Right atrium auricular region (tissue), 2 donors: ENCODE measurements at regions not wholly inside any gene's neighbourhood (a gene's known extent, or its start where the extent isn't known, plus 50 kb on each side); places are given as distances from the start of the nearest gene placed in this dataset.

Experiments used
- DNase-seq: peaks from one replicate; pipeline ENCODE4 v3.0.0-alpha.2; 2019; ENCODE audit warnings: low spot score
- H3K27ac ChIP-seq, 2 donors: fragments of 200-600 bp; sonication (generic); 1 replicate in 1 of 2; 2 replicates in 1 of 2; pipeline ENCODE4 v1.5.1; 2016 to 2019
- H3K27me3 ChIP-seq, 2 donors: fragments of 200-600 bp; sonication (generic); one replicate each; pipeline versions ENCODE4 v1.5.1 to v1.6.0; 2017 to 2019
- H3K36me3 ChIP-seq: fragments of 200-600 bp; sonication (generic); one replicate; pipeline ENCODE4 v1.5.1; 2016
- H3K4me1 ChIP-seq, 2 donors: fragments of 200-600 bp; sonication (generic); one replicate each; pipeline versions ENCODE4 v1.5.1 to v1.6.0; 2017 to 2019
- H3K4me3 ChIP-seq, 2 donors: fragments of 200-600 bp; sonication (generic); 1 replicate in 1 of 2; 2 replicates in 1 of 2; pipeline ENCODE4 v1.5.1; 2017 to 2019; ENCODE audit warnings: mild to moderate bottlenecking in 1 of 2, moderate library complexity in 1 of 2
- H3K9me3 ChIP-seq, 2 donors: fragments of 200-600 bp; sonication (generic); one replicate each; pipeline ENCODE4 v1.5.1; 2019
- TF ChIP-seq, protein P1 (sequence below), 2 donors: fragments of 200-600 bp; sonication (generic); IDR thresholded peaks; one replicate each; pipeline ENCODE4 v1.5.1; 2019; ENCODE audit warnings: antibody characterized with exemption in 2 of 2

DNA sequence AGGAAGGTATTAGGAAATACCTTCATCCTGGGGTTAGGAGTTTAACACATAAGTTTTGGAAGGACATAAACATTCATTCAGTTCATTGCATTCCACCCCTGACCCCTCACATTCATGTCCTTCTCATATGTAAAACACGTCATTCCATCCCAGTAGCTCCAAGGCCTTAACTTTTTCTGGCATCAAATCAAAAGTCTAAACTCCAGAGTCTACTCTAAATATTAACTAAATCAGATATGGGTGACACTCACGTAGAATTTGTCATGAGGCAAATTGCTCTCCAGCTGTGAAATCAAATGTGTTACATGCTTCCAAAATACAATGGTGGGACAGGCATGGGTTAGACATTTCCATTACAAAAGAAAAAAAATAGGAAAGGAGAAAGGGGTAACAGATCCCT lies 298.2 kb upstream of the LRRC7 start:
- DNase-seq = no peak
- TF ChIP-seq, protein P1, sequence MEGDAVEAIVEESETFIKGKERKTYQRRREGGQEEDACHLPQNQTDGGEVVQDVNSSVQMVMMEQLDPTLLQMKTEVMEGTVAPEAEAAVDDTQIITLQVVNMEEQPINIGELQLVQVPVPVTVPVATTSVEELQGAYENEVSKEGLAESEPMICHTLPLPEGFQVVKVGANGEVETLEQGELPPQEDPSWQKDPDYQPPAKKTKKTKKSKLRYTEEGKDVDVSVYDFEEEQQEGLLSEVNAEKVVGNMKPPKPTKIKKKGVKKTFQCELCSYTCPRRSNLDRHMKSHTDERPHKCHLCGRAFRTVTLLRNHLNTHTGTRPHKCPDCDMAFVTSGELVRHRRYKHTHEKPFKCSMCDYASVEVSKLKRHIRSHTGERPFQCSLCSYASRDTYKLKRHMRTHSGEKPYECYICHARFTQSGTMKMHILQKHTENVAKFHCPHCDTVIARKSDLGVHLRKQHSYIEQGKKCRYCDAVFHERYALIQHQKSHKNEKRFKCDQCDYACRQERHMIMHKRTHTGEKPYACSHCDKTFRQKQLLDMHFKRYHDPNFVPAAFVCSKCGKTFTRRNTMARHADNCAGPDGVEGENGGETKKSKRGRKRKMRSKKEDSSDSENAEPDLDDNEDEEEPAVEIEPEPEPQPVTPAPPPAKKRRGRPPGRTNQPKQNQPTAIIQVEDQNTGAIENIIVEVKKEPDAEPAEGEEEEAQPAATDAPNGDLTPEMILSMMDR (IDR thresholded peaks at IDR 0.05) = no peak
- no peak overlapping the region for H3K27ac ChIP-seq
- H3K27me3 ChIP-seq = no peaks in the 10 kb centered on the region
- peaks cover 0 to 2% of the 10 kb centered on the region in 2 donors for H3K4me1 ChIP-seq
- no peaks in the 10 kb centered on the region for H3K36me3 ChIP-seq
- H3K4me3 ChIP-seq = no peak overlapping the region
- H3K9me3 ChIP-seq = no peaks in the 10 kb centered on the region

DNA sequence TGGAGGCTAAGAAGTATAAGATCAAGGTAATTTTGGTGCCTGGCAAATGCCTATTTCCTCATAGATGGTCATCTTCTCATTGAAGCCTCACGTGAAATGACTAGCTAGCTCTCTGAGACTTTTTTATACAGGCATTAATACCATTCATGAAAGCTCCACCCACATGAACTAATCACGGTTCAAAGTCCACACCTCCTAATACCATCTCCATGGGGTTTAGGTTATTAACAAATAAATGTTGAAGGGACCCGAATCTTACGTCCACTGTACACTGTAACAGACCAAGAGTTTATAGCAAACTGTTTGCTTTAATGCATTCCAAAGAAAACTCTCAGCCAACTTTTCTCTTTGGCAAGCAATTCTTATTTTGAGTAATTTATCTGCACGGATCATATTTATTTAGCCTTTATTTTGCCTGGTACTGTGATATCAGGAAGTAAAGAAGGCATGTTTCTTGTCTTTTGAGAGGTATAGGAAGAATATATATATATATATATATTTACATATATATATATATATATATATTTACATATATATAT lies 296.1 kb upstream of the LRRC7 start:
- H3K4me3 ChIP-seq = no peak overlapping the region

DNA sequence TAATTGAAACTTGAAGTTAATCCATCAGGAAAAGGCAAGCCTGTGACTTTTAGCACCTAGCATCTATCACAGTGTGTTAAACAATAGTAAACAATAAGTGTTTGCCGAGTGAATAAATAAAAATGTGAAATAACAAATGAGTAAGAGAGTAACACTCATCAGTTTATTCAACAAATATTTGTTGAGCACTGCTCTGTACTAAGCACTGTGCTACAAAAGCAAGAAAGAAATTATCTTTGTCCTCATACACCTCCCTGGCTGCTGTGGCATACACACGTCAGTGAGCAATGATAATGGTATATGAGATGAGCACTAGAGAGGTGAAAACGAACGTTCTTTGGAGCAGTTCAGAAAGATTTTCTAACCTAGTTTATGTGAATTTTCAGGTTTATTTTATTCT lies 295.0 kb upstream of the LRRC7 start:
- no peak for DNase-seq
- TF ChIP-seq, protein P1 (IDR thresholded peaks at IDR 0.05) = no peak
- H3K27me3 ChIP-seq = no peaks in the 10 kb centered on the region

More for the DNA sequence above, 296.1 kb upstream of the LRRC7 start:
- Histone ChIP-seq H3K36me3 (no peaks in the 10 kb centered on the region), H3K27ac (no peak overlapping the region), H3K27me3 (no peaks in the 10 kb centered on the region), H3K4me1 (no peaks in the 10 kb centered on the region), H3K9me3 (no peaks in the 10 kb centered on the region)
- TF ChIP-seq, protein P1 (IDR thresholded peaks at IDR 0.05) = no peak
- DNase-seq = no peak

DNA sequence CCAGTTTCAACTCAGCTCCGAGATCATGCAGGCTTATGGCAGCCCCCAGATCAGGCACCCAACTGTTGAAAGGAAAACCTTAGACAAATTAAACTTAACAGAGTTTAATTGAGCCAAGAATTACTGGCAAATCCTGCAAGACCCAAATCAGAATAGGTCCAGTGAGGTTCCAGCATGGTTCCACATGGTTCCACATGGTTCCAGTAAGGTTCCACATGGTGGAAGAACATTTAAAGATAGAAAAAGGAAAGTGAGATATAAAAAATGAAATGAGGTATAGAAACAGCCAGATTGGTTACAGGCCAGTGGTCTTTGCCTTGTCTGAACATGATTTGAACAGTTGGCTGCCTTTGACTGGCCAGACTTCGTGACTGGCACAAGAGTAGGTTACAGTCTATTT lies 288.8 kb upstream of the LRRC7 start:
- Histone ChIP-seq H3K27ac (no peak overlapping the region), H3K9me3 (no peaks in the 10 kb centered on the region), H3K36me3 (no peaks in the 10 kb centered on the region), H3K27me3 (no peaks in the 10 kb centered on the region), H3K4me1 (no peaks in the 10 kb centered on the region), H3K4me3 (no peak overlapping the region)
- TF ChIP-seq, protein P1 (IDR thresholded peaks at IDR 0.05) = no peak
- no peak for DNase-seq

More for the DNA sequence above, 295.0 kb upstream of the LRRC7 start:
- H3K9me3 ChIP-seq = no peaks in the 10 kb centered on the region
- no peak overlapping the region for H3K4me3 ChIP-seq
- H3K36me3 ChIP-seq = no peaks in the 10 kb centered on the region
- no peaks in the 10 kb centered on the region for H3K4me1 ChIP-seq
- H3K27ac ChIP-seq = no peak overlapping the region

DNA sequence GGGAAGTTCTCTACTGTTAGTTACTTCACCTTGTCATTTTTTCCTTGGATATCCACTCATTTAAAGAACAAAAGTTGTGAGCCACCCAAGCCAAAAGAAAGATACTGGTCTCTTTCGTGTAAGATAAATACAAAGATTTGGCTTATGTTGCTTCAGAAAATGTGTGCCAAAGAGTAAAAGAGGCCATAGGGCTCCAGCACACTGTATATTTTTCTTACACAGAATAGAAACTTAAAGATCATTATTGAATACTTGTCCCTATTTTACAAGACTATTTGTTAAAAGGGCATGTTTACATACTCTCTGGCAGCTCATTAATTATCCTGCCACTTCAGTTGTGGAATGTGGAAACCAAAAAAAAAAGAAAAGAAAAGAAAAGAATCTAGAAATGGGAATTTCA lies 284.2 kb upstream of the LRRC7 start:
- DNase-seq = no peak
- H3K27me3 ChIP-seq = no peaks in the 10 kb centered on the region
- H3K4me1 ChIP-seq = no peaks in the 10 kb centered on the region
- H3K36me3 ChIP-seq = no peaks in the 10 kb centered on the region
- no peak overlapping the region for H3K4me3 ChIP-seq
- TF ChIP-seq, protein P1 (IDR thresholded peaks at IDR 0.05) = no peak
- no peaks in the 10 kb centered on the region for H3K9me3 ChIP-seq
- no peak overlapping the region for H3K27ac ChIP-seq

DNA sequence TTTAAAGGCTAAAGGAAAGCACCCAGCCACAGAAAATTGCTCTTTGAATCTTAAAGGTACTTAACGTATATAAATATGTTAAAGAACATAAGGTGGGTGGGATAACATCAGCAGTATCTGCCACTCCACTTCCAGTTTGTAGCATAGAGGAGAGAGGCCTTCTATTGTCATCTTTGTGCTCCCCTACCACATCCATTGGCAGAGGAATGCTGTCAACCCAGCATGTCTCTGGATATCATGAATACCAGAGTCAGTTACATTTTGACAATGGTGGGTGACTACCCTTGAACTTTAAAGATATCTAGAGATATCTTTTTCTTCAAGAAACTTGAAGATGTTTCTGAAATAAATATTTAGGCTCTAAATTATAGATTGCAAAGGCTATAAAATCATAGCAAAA lies 283.2 kb upstream of the LRRC7 start:
- no peak for DNase-seq
- no peaks in the 10 kb centered on the region for H3K4me1 ChIP-seq
- H3K27me3 ChIP-seq = no peaks in the 10 kb centered on the region
- no peak overlapping the region for H3K4me3 ChIP-seq
- H3K27ac ChIP-seq = no peak overlapping the region
- TF ChIP-seq, protein P1 (IDR thresholded peaks at IDR 0.05) = no peak
- H3K9me3 ChIP-seq = no peaks in the 10 kb centered on the region
- no peaks in the 10 kb centered on the region for H3K36me3 ChIP-seq
